HG02642 (cell line): ENCODE measurements at regions not wholly inside any gene's neighbourhood (a gene's known extent, or its start where the extent isn't known, plus 50 kb on each side); places are given as distances from the start of the nearest gene placed in this dataset.
A peak's percentile ranks its signal among the peaks of the same experiment; 100 is the strongest.
"Not testable (repeated sequence)": the region's sequence is repeated elsewhere in the genome, so short reads cannot be mapped to it uniquely, and the experiment has no call there.

Experiments used
- ATAC-seq: cut with Tn5 transposase; IDR thresholded peaks from one replicate; pipeline ENCODE4 v1.9.1; 2021; ENCODE audit warnings: mild to moderate bottlenecking; ENCODE audit not compliant: unreplicated experiment, poor library complexity

- ATAC-seq, result no peak
Measured at GRCh38 chr3:33956206-33956605, 157.8 kb downstream of the PDCD6IP start.

GRCh38 chr3:33956776-33957175 is 158.3 kb downstream of the PDCD6IP start:
- ATAC-seq, result no peak

GRCh38 chr3:33957176-33957575 is 158.7 kb downstream of the PDCD6IP start:
- ATAC-seq, result no peak

DNA sequence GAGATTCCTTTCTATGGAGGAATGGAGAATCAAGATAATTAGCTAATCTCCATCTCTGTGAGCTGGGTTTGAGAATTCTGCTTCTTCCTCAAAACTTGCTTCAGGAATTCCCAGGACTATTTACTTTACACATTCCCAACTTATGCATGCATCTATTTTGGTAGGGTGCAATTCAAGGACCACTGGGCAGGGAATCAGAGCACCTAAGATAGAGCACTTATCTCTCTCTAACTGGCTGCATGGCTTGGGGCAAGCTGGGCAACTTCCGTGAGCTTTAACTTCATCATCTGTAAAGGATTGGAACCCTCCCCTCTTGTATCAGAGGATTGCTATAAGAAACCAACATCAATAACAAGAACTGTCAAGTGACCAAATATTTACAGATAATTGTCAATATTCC is 160.2 kb downstream of the PDCD6IP start:
- no peak for ATAC-seq

DNA sequence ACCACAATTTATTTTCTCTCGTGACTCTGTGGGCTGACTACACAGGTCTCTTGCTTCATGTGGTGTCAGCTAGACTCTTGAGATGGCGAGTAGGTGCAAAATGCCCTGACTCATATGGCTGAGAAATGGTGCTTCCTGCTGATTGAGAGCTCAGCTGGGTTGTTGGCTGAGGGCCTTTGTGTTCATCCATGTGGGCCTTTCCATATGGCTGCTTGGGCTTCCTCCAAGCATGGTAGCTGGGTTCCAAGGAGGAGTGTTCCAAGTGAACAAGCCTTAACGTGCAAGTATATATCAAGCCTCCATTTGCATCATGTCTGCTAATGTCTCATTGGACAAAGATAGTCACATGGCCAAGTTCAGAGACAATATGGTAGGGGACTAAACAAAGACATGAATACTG is 164.0 kb downstream of the PDCD6IP start:
- no peak for ATAC-seq

- ATAC-seq, result not testable (repeated sequence)
Measured at GRCh38 chr3:33970180-33970579, 171.8 kb downstream of the PDCD6IP start.

DNA sequence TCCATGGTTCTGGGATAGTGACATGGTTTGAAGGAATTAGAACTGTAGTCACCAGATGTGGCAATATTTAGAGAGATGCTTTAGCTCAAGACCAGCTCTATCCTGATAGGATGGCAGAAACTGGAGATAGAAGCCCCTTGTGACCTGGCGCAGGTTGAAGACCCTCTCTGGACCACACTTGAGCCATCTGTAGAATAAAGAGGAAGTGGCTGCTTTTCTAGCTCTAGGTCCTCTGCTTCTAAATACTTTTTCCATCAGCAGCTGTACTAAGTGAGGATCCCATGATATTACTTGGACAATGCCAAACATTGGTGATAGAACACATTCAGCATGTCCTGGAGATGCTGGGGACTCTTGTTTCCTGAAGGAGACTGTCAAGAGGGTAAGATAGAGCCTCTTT is 172.6 kb downstream of the PDCD6IP start:
- ATAC-seq, result no peak

GRCh38 chr3:33975463-33975862 is 177.0 kb downstream of the PDCD6IP start:
- no peak for ATAC-seq

- no peak for ATAC-seq
Measured at GRCh38 chr3:33977227-33977626, 178.8 kb downstream of the PDCD6IP start.

DNA sequence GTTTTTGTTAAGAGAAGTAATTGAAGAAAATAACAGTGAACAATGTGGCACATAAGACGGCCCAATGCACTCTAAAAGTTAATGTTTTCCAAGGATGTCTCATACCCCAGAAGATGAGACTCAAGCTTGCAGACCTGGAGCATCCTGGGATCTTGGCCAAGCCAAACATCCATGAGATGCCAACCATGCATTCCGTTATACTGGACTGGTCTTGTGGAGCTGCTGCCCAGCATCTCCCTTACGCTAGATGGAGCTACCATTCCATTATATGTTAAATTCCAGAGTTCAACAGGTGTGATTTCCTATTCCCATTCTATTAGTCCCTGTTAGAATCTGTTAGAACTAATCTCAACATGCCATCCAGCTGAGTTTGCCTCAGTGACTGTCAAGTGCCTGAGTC is 181.8 kb downstream of the PDCD6IP start:
- no peak for ATAC-seq

DNA sequence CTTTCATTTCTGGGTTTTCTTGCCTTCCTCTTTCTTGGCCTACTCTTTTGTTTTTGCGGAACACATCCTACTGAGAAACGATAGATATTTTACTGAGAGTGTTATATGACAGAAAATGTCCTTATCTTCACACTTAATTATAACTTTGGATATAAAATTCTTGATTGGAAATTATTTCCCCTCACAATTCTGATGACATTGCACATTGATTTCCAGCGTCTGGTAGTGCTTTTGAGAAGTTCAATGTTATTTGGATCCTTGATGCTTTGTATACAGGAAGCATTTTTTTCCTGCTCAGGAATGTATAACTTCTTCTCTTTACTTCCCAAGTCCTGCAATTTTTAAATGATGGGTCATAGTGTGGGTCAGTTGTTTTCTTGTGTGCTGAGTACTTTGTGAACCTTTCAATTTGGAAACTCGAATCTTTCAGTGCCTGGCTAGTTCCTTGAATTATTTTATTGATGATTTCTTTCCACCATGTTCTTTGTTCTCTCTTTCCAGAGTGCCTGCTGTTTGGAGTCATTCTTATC is 183.9 kb downstream of the PDCD6IP start:
- no peak for ATAC-seq

DNA sequence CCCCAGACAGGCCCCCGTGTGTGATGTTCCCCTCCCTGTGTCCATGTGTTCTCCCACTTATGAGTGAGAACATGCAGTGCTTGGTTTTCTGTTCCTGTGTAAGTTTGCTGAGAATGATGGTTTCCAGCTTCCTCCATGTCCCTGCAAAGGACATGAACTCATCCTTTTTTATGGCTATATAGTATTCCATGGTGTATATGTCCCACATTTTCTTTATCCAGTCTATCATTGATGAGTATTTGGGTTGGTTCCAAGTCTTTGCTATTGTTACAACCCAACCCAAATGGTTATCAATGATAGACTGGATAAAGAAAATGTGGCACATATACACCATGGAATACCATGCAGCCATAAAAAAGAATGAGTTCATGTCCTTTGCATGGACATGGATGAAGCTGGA is 184.5 kb downstream of the PDCD6IP start:
- not testable (repeated sequence) for ATAC-seq

GRCh38 chr3:33989229-33989628 is 190.8 kb downstream of the PDCD6IP start:
- no peak for ATAC-seq

DNA sequence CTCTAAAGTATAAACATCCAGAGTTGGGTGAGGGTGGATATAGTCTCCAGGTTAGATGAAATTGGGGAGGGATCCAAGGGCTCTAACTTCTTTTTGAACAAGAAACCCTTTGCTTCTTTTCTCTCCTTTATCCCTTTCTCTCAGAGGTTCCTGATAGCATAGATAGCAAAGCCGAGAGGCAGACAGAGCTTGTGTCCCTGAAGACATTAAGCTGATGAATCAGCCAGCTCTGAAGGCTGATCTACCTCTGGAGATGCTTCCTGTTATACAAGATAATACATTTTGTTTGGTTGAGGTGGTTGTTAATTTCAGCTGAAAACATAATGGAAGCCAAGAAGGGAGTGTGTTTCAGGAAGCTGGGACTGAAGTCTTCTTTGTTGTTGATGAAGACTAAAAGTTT is 193.2 kb downstream of the PDCD6IP start:
- no peak for ATAC-seq

GRCh38 chr3:33993631-33994030 is 195.2 kb downstream of the PDCD6IP start:
- ATAC-seq, result no peak

GRCh38 chr3:33994568-33994967 is 196.1 kb downstream of the PDCD6IP start:
- no peak for ATAC-seq

- ATAC-seq, result no peak
Measured at GRCh38 chr3:34000301-34000700, 201.9 kb downstream of the PDCD6IP start.

DNA sequence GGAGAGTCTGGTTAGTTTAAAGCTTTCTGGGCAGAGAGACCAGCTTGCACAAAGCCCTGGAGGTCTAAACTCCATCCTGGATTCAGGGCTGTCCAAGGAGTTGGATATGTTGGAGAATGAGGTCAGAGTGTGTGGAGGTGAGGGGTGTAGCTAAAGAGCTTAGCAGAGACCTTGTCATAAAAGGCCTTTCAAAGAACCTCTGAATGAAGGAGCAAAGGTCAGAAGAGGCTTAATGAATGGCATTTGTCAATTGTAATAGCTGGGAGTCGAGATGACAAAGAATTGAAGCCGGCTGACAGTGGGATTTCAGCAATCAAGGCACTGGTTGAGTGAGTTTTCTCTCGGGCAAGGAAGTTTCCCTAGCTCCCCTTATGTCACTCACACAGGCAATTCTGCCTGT is 202.6 kb downstream of the PDCD6IP start:
- no peak for ATAC-seq

DNA sequence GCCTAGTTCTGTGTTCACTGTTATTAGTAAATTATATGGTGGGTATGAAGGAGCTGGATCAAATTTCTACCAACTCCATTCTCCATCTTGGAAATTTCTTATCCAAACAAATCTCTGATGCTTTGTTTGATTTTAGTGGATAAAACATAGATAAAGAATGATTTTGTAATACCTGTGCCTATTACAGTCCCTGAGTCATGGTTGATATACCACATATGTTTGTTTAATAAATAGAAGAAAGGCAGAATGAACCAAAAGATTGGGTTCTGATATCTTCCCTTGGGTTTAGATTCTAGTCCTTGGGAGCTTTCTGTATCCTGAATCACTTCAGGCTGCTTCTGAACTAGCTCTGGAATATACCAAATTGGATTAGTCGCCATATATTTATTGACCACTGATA is 203.6 kb downstream of the PDCD6IP start:
- no peak for ATAC-seq

GRCh38 chr3:34002569-34003100 is 204.2 kb downstream of the PDCD6IP start:
- ATAC-seq, result no peak

DNA sequence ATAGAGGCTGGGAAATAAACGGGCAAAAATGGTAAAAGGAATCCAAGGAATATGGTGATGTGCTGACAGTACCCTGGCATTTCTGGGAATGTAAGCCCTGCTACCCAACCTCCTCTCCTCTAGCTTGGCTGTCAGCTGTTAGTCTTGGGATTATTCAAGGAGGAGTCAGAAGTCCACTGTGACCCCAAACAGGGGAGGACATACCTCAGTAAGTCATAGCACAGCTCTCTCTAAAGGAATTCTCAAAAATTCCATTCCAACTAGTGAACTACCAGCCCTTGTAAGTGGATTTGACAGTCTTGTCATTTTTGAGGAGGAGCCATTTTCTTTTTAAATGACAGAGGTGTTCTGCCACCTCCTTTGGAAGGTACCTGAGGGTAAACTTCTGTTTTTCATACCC is 207.5 kb downstream of the PDCD6IP start:
- ATAC-seq, result no peak

DNA sequence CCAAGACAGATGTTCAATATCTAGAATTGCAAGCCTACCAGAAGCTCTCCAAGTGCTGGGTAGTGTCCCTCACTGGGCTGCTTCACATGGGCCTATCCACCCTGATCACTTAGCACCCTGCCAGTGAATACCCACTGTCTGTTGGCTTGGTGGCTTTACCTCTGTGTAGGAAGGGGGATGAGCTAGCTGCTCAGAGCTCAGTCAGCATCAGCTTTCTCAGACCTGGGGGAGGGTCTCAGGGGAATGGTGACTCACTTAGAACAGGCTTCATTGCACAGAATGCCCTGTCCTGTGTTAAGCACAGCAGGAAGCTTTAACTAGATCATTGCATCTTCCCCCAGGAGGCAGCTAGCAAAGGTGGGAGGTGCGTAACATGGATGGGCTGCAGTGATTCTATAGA is 209.8 kb downstream of the PDCD6IP start:
- ATAC-seq, result peak; percentile 56
